Stimulated activated CD8-positive, alpha-beta memory T cell treated with anti-CD3 and anti-CD28 coated beads, Interleukin-4, amount 100 ng/mL, for 24 hours (primary cell): ENCODE measurements at regions not wholly inside any gene's neighbourhood (a gene's known extent, or its start where the extent isn't known, plus 50 kb on each side); places are given as distances from the start of the nearest gene placed in this dataset.
"Not testable (repeated sequence)": the region's sequence is repeated elsewhere in the genome, so short reads cannot be mapped to it uniquely, and the experiment has no call there.

Experiments used
- DNase-seq: peaks from one replicate; pipeline ENCODE4 v3.0.0-alpha.2; 2020; ENCODE audit warnings: low read depth

GRCh38 chr5:108587821-108588220 lies 159.9 kb upstream of the FER start:
- DNase-seq = no peak

GRCh38 chr5:108581026-108581425 lies 166.7 kb upstream of the FER start:
- no peak for DNase-seq

DNA sequence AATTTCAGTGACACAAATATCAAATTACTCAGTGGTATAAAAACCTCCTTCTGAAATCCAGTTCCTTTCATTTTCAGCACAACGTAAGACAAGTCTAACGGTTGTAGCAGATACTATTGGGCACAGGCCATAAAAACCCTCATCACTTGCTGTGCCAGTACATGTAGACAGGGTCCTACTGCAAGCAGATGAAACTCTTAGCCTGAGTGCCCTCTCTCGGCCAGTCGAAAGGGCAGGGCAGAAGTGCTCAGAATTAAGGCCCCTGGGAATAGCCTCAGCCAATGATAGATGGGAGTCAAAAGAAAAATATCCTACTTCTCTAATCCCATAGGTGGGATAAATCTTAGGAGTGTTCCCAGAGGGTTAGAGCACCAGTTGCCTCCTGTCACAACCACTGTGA lies 168.5 kb upstream of the FER start:
- no peak for DNase-seq

- DNase-seq = no peak
Observed at GRCh38 chr5:108578791-108579190, 168.9 kb upstream of the FER start.

- no peak for DNase-seq
Observed at GRCh38 chr5:108567429-108567828, 180.3 kb upstream of the FER start.

DNA sequence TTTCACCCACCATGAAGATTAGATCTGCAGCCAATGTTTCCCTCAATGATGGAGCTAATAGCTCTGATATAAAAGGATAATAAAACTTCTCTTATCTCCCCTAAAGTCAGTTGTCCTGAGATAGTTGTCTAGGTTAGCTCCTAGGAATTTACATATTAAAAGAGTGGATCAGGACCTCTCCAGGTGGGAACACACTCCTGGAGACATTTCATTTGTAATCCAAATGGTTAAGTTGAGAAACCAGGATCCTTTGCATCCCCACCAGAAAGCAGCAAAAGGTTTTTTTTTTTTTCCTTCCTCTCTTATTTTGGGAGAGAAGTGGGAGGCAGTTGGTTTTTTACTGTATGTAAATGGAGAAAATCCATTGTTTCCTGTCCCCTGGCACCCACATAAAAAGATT lies 182.5 kb upstream of the FBXL17 start:
- no peak for DNase-seq

DNA sequence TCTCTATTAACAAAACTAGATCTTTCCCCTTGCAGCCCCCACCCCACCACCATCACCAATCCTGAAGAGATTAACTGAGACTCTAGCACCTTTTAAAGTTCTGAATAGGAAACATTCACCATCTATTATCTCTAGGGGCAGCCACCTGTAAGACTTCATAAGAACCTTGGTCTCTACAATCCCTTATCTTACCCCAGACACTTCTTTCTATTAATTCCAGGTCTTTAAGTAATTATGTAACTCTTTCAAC lies 180.2 kb upstream of the FBXL17 start:
- no peak for DNase-seq

- no peak for DNase-seq
Observed at GRCh38 chr5:108561416-108562204, 179.7 kb upstream of the FBXL17 start.

DNA sequence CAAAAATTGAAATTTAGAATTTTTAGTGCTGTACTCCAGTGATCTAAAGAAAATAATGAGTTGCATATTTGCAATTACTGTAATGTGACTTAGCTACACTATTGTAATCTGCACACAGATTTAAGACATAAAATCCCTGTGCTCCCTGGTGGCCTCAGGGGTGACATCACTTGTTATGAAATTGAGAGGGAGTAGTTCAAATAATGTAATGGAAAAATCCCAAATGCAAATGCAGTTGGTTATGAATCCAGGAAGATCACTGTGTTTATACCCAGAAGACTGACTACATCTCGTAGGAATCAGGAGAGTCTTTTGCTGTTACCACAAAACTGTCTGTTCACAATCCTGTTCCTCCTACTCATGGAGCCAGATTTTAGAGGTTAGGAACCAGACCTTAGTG lies 178.7 kb upstream of the FBXL17 start:
- no peak for DNase-seq

GRCh38 chr5:108560166-108560565 lies 178.3 kb upstream of the FBXL17 start:
- DNase-seq = no peak

GRCh38 chr5:108558840-108559239 lies 176.9 kb upstream of the FBXL17 start:
- DNase-seq = not testable (repeated sequence)

- not testable (repeated sequence) for DNase-seq
Observed at GRCh38 chr5:108558142-108558541, 176.2 kb upstream of the FBXL17 start.

DNA sequence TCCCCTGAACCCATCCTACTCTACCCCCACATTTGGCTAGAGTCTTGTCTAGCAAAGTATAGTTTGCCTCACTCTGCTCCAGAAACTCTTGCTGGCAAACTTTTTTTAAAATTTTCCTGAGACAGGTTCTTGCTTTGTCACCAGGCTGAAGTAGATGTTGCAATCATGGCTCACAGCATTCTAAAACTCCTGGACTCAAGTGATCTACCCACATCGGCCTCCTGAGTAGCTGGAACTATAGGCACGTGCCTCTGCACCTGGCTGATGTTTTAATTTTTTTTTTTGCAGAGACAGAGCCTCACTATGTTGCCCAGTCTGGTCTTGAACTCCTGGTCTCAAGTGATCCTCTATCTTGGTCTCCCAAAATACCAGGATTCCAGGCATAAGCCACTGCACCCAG lies 175.8 kb upstream of the FBXL17 start:
- DNase-seq = no peak

DNA sequence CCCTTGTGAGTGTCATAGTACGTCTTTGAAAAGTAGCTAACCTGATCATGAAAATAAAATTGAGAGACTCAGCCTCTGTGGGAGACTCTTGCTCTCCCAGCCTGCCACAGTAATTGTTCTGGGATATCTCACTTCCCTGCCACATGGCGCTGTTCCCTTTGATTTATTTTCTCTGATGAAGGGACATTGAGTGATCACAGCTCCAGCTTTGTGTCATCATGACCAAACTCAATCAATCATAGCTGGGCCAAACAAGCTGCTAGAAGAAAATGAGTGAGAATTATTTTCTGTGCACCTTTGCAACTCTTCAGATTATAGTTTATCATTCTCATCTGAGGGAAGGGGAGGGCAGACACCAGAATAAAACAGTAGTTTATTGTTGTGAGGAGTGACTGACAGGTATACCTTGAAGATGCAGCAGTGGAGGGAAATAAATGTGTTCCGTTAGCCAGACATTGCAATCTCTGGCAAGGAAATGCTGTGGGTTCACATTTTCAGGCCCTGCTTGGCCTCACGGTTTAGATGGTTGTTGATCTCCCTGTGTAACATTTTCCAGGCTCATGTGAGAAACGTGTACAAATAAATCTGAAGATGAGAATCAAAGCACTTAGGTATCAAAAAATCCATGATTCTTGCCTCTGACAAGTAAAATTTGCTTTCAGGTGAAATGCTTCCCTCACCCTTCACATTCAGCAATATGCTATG lies 174.7 kb upstream of the FBXL17 start:
- DNase-seq = no peak

DNA sequence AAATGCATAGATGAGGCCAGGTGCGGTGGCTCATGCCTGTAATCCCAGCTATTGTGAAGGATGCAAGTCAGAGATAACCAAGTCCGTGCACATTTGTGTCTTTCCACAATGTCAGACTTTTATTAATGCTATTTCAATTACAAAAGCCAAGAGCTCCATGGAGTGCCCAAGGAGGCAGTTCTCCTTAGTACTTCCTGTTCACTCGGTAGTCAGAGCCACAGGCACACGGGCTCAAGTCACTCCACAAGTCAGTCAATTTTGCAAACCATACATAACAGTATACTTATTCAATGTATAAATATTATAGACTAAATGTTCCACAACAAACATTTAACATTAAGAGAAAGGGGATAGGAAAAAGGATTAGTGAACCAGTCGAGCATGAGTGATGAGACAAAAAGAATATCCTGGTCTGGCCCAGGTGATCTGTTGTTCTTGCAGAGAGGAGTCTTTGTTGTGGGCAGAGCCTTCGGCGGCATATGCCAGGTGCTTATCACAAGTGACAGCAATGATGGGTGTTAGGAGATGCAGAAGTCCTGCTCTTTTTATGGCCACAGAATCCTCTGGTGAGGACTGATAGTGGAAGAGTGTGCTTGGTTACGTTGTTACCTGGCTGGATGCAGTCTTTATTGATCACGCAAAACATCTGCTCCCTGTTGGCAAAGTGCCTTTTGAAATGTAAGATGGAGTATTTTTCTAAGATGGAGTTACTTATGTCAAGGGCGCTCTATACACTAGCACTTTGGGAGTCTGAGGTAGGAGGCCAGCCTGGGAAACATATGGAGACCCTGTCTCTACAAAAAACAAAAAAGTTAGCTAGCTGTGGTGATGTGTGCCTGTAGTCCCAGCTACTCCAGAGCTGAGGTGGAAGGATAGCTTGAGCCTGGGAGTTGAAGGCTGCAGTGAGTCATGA lies 167.0 kb upstream of the FBXL17 start:
- no peak for DNase-seq

DNA sequence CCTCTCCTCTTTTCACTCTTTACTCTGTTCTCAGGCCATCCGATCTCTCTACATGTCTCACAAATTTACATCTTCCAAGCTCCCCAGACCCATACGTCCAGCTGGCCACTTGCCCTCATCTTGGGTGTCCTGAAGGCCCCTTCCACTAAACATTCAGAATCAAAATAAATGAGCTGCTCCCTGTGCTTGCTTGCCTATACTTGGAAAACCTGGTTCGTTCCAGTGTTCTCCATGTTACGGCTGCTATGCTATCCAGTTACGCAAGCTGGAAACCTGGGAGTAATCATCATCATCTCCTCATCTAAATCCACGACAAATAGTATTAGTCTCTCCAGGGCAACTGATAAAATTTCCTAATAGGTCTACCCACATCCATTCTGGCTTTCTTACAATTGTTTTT lies 165.0 kb upstream of the FBXL17 start:
- no peak for DNase-seq

DNA sequence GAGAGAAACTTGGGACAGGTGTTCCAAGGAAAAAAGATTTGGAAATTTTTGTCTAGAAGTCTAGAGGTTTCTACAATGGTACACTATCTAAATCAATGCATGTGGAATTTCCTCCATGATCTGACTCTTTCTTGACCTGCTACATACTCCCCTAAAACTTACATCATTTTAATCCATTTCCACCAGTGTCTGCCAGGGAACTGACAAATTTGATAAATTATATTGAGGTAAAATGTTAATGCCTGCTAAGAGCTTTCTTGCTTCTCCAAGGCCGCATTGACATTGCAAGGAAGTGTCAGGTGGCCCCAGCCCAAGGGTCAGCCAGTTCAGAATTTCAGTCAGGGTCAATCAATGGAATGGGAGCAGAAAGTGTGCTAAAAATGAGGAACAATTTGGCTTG lies 163.4 kb upstream of the FBXL17 start:
- DNase-seq = no peak

DNA sequence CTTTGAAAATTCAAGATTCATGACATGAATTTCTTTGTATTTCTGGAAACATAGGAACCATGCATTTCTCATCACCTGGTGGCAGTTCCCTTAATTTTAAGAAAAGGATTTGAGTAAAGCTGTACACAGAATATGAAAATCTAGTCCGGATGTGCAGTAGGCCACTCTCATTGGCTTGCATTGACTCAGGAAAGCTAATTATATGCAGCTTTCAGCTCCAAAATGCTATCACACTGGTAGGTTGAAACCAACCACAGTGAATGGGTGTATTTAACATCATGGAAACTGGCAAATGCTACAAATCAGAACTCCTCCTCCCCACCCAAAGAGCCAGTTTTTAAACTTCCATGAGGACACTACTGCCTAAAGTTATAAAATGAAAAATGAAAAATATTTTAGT lies 161.6 kb upstream of the FBXL17 start:
- no peak for DNase-seq

- DNase-seq = no peak
Observed at GRCh38 chr5:108541836-108542235, 159.9 kb upstream of the FBXL17 start.

- DNase-seq = no peak
Observed at GRCh38 chr5:108536321-108536720, 154.4 kb upstream of the FBXL17 start.

DNA sequence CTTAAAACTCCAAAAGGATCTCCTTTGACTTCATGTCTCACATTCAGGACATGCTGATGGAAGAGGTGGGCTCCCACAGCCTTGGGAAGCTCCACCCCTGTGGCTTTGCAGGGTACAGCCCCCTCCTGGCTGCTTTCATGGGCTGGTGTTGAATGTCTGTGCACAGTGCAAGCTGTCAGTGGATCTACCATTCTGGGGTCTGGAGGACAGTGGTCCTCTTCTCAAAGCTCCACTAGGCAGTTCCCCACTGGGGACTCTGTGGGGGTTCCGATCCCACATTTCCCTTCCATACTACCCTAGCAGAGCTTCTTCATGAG lies 150.2 kb upstream of the FBXL17 start:
- DNase-seq = not testable (repeated sequence)

GRCh38 chr5:108531367-108532128 lies 149.7 kb upstream of the FBXL17 start:
- DNase-seq = no peak
